Gastroesophageal sphincter (tissue), 3 donors: ENCODE measurements at regions not wholly inside any gene's neighbourhood (a gene's known extent, or its start where the extent isn't known, plus 50 kb on each side); places are given as distances from the start of the nearest gene placed in this dataset.

Experiments used
- EP300 ChIP-seq: sonication (generic); formaldehyde crosslinking; IDR thresholded peaks from one replicate; pipeline ENCODE4 v1.6.1; 2017; ENCODE audit warnings: antibody characterized with exemption, mild to moderate bottlenecking
- POLR2A ChIP-seq, 2 donors: fragments of 450-650 bp; IDR thresholded peaks; one replicate each; pipeline ENCODE4 v1.6.1; 2017; ENCODE audit warnings: antibody characterized with exemption in 2 of 2, mild to moderate bottlenecking in 2 of 2, moderate library complexity in 1 of 2
- POLR2AphosphoS5 ChIP-seq: sonication (generic); formaldehyde crosslinking; IDR thresholded peaks from one replicate; pipeline ENCODE4 v1.6.1; 2017; ENCODE audit warnings: antibody characterized with exemption
- TF ChIP-seq, protein P1 (sequence below), 4 experiments: fragments of 200-600 bp in 2 of 4; fragments of 450-650 bp in 2 of 4; sonication (generic) in 1 of 4; IDR thresholded peaks; one replicate each; pipeline ENCODE4 v1.5.1; 2017 to 2019; ENCODE audit warnings: antibody characterized with exemption in 4 of 4, mild to moderate bottlenecking in 2 of 4, moderate library complexity in 2 of 4

DNA sequence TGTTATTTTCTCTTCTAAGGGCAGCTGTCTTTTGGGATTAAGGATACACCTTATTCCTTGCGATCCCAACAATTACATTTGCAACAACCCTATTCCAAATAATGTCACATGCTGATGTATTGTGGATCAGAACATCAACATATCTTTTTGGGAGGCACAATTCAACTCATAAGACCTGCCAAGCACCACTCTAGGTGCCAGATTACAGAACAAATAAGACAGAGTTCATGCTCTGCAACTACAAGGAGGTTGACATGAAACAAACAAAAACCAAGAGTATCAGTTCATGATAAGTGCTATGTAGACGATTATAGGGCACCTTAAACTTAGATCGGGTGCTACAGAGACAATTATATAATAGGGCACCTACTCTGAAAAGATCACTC is 203.2 kb upstream of the SGK1 start:
- TF ChIP-seq, protein P1, sequence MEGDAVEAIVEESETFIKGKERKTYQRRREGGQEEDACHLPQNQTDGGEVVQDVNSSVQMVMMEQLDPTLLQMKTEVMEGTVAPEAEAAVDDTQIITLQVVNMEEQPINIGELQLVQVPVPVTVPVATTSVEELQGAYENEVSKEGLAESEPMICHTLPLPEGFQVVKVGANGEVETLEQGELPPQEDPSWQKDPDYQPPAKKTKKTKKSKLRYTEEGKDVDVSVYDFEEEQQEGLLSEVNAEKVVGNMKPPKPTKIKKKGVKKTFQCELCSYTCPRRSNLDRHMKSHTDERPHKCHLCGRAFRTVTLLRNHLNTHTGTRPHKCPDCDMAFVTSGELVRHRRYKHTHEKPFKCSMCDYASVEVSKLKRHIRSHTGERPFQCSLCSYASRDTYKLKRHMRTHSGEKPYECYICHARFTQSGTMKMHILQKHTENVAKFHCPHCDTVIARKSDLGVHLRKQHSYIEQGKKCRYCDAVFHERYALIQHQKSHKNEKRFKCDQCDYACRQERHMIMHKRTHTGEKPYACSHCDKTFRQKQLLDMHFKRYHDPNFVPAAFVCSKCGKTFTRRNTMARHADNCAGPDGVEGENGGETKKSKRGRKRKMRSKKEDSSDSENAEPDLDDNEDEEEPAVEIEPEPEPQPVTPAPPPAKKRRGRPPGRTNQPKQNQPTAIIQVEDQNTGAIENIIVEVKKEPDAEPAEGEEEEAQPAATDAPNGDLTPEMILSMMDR (IDR thresholded peaks at IDR 0.05) = no peak
- no peak for TF ChIP-seq POLR2A (IDR thresholded peaks at IDR 0.05)
- TF ChIP-seq EP300 = no peak
- TF ChIP-seq POLR2AphosphoS5 = no peak
